ENCODE measurements at regions not wholly inside any gene's neighbourhood (a gene's known extent, or its start where the extent isn't known, plus 50 kb on each side); places are given as distances from the start of the nearest gene placed in this dataset.
"Not testable (repeated sequence)": the region's sequence is repeated elsewhere in the genome, so short reads cannot be mapped to it uniquely, and the experiment has no call there.

DNA sequence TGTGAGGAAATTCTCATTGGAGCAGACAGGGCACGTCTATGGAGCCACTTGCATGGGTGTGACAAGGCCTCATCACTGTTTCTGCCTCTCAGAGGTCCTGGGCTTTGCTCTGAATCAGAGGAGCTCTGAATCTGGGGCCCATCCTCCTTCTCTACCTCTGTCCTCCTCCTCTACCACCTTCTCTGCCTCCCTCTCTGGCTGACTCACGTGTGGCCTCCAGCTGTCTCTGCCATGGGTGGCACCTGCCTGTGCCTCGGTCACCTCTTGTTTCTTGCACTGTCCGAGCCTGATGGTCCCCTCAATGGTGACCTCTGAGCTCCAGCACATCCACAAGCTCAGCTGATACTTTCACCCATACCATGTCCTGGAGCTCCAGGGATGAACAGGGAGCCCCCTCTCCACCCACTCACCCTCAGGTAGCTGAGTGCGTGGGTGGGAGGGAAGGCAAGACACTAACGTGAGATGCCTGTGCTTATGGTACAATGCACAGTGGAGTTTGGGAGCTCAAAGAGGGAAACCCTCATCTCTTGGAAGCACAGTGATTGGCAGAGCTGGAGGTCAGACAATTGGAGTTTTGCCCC is 116.4 kb upstream of the CRHR1 start:
- Histone ChIP-seq H3K9me3 (peaks cover 0 to 2% (median under 1%) of the 10 kb centered on the region in 4 donors), H3K4me1 (no peaks in the 10 kb centered on the region), H3K27ac (replicated peaks in 1 of 4) (no peak overlapping the region), H3K36me3 (no peaks in the 10 kb centered on the region), H3K27me3 (peaks cover 0 to 29% (median 0%) of the 10 kb centered on the region in 4 donors), H3K4me3 (no peak overlapping the region)
- intact Hi-C loops (cut with DNase I) = no loop called here
- no peak for DNase-seq (ENCODE audit: extremely low spot score)
- WGBS = 69% methylated on average over 6 of the region's 6 CpGs
- TF ChIP-seq EP300 (IDR thresholded peaks at IDR 0.05) (no peak), POLR2AphosphoS5 (IDR thresholded peaks at IDR 0.05) (no peak), POLR2A (IDR thresholded peaks at IDR 0.05; ENCODE audit: low read depth) (no peak)
- TF ChIP-seq, protein P1, sequence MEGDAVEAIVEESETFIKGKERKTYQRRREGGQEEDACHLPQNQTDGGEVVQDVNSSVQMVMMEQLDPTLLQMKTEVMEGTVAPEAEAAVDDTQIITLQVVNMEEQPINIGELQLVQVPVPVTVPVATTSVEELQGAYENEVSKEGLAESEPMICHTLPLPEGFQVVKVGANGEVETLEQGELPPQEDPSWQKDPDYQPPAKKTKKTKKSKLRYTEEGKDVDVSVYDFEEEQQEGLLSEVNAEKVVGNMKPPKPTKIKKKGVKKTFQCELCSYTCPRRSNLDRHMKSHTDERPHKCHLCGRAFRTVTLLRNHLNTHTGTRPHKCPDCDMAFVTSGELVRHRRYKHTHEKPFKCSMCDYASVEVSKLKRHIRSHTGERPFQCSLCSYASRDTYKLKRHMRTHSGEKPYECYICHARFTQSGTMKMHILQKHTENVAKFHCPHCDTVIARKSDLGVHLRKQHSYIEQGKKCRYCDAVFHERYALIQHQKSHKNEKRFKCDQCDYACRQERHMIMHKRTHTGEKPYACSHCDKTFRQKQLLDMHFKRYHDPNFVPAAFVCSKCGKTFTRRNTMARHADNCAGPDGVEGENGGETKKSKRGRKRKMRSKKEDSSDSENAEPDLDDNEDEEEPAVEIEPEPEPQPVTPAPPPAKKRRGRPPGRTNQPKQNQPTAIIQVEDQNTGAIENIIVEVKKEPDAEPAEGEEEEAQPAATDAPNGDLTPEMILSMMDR (IDR thresholded peaks at IDR 0.05) = no peak

DNA sequence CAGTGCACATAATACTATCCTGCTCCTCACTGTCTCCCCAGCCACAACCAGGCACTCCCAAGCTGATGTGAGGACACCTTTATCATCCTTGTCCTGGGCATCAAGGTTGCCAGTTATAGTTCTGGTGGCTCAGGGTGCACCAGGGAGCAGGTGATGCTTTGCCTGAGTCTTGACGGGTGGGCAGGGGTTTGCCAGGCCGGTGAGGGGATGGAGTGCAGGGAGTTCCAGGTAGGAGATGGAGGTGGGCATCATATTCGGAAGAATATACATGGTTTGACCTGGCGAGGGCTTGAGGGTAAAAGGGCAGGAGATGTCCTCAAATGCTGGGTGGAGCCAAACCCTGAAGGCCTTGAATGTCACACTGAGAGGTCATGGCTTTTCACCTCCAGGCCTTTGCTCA is 115.8 kb upstream of the CRHR1 start:
- WGBS = 89% methylated on average over 4 of the region's 4 CpGs
- H3K27ac ChIP-seq (replicated peaks in 1 of 4) = no peak overlapping the region
- DNase-seq (ENCODE audit: extremely low spot score) = no peak
- no peak overlapping the region for H3K4me3 ChIP-seq
- H3K36me3 ChIP-seq = no peaks in the 10 kb centered on the region
- no peaks in the 10 kb centered on the region for H3K4me1 ChIP-seq
- no peaks in the 10 kb centered on the region for H3K9me3 ChIP-seq
- intact Hi-C loops (cut with DNase I) = no loop called here
- no peak for TF ChIP-seq POLR2AphosphoS5 (IDR thresholded peaks at IDR 0.05)
- TF ChIP-seq POLR2A (IDR thresholded peaks at IDR 0.05; ENCODE audit: low read depth) = no peak
- TF ChIP-seq, protein P1 (IDR thresholded peaks at IDR 0.05) = no peak
- TF ChIP-seq EP300 (IDR thresholded peaks at IDR 0.05) = no peak
- H3K27me3 ChIP-seq = peaks cover 0 to 23% (median 0%) of the 10 kb centered on the region in 4 donors

DNA sequence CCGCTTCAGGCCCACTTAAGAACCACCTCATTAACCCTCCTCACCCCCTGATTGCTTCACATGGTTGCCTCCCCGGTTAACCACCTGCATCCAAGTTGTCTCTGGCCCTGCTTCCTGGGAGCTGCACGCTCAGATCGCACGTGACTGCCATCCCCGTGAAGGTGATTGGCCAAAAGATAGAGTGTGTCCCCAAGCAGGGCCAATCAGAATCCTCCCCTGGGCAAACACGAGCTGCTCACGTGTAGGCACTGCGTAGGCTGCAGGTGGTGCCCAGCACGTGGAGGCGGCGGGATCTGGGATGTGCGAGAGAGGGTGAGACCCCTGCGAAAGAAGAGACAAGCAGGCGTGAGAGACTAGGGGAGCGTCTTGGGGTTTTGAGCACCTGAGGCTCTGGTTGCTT is 111.8 kb upstream of the CRHR1 start:
- 78% methylated on average over 13 of the region's 16 CpGs for WGBS
- no peak overlapping the region for H3K27ac ChIP-seq (replicated peaks in 1 of 4)

DNA sequence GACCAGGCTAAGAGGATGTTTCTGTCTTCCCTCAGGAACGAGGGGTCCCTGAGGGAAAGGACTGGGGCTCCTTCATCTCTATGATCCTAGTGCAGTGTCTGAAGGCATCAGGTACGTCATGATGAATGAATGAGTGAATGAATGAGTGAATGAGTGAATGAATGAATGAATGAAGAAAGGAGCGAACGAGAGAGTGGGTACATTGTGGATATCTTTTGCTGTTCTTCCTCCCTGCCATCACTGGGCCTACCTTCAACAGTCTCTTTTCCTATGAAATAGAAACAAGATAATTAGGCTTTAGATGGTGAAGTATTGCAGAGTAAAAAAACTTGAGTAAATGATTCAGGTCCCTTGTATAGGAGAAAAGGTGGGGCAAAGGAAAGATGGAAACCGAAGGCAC is 111.3 kb upstream of the CRHR1 start:
- intact Hi-C loops (cut with DNase I) = no loop called here
- H3K27ac ChIP-seq (replicated peaks in 1 of 4) = no peak overlapping the region
- 85% methylated on average over 5 of the region's 5 CpGs for WGBS
- no peaks in the 10 kb centered on the region for H3K36me3 ChIP-seq
- H3K4me1 ChIP-seq = no peaks in the 10 kb centered on the region
- H3K27me3 ChIP-seq = peaks cover 0 to 21% (median 0%) of the 10 kb centered on the region in 4 donors
- H3K4me3 ChIP-seq = no peak overlapping the region
- no peak for DNase-seq (ENCODE audit: extremely low spot score)
- H3K9me3 ChIP-seq = peaks cover 0 to 10% (median 5%) of the 10 kb centered on the region in 4 donors
- no peak for TF ChIP-seq POLR2AphosphoS5 (IDR thresholded peaks at IDR 0.05)
- no peak for TF ChIP-seq EP300 (IDR thresholded peaks at IDR 0.05)
- no peak for TF ChIP-seq POLR2A (IDR thresholded peaks at IDR 0.05; ENCODE audit: low read depth)
- TF ChIP-seq, protein P1 (IDR thresholded peaks at IDR 0.05) = no peak

More for the DNA sequence above, 111.8 kb upstream of the CRHR1 start:
- no peak for DNase-seq (ENCODE audit: extremely low spot score)
- peaks cover 0 to 10% (median 5%) of the 10 kb centered on the region in 4 donors for H3K9me3 ChIP-seq
- TF ChIP-seq POLR2AphosphoS5 (IDR thresholded peaks at IDR 0.05) (no peak), EP300 (IDR thresholded peaks at IDR 0.05) (no peak), POLR2A (IDR thresholded peaks at IDR 0.05; ENCODE audit: low read depth) (no peak)
- TF ChIP-seq, protein P1 (IDR thresholded peaks at IDR 0.05) = no peak
- H3K4me3 ChIP-seq = no peak overlapping the region
- H3K4me1 ChIP-seq = no peaks in the 10 kb centered on the region
- peaks cover 0 to 18% (median 0%) of the 10 kb centered on the region in 4 donors for H3K27me3 ChIP-seq
- no peaks in the 10 kb centered on the region for H3K36me3 ChIP-seq
- intact Hi-C loops (cut with DNase I) = no loop called here

DNA sequence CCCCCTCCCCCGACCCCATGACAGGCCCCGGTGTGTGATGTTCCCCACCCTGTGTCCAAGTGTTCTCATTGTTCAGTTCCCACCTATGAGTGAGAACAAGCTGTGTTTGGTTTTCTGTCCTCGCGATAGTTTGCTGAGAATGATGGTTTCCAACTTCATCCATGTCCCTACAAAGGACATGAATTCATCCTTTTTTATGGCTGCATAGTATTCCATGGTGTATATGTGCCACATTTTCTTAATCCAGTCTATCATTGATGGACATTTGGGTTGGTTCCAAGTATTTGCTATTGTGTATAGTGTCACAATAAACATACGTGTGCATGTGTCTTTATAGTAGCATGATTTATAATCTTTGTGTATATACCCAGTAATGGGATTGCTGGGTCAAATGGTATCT is 110.4 kb upstream of the CRHR1 start:
- intact Hi-C loops (cut with DNase I); H3K4me1 ChIP-seq; H3K4me3 ChIP-seq; H3K36me3 ChIP-seq; DNase-seq (ENCODE audit: extremely low spot score); H3K27ac ChIP-seq (replicated peaks in 1 of 4); H3K9me3 ChIP-seq: not testable (repeated sequence)
- WGBS = 85% methylated on average over 5 of the region's 5 CpGs
- peaks cover 0 to 30% (median 0%) of the 10 kb centered on the region in 4 donors for H3K27me3 ChIP-seq
